HG03565 (cell line): ENCODE measurements at regions not wholly inside any gene's neighbourhood (a gene's known extent, or its start where the extent isn't known, plus 50 kb on each side); places are given as distances from the start of the nearest gene placed in this dataset.

Source experiments
- ATAC-seq: cut with Tn5 transposase; IDR thresholded peaks from one replicate; pipeline ENCODE4 v1.9.1; 2021; ENCODE audit warnings: mild to moderate bottlenecking, moderate library complexity; ENCODE audit not compliant: unreplicated experiment

GRCh38 chr3:70583682-70584081, 271.2 kb upstream of the MDFIC2 start:
- ATAC-seq: no peak

- ATAC-seq: no peak
These were observed 270.4 kb upstream of the MDFIC2 start for GRCh38 chr3:70582803-70583202.

GRCh38 chr3:70580021-70580420, 267.6 kb upstream of the MDFIC2 start:
- ATAC-seq: no peak

- ATAC-seq: no peak
These were observed 259.3 kb upstream of the MDFIC2 start for GRCh38 chr3:70571696-70572095.

DNA sequence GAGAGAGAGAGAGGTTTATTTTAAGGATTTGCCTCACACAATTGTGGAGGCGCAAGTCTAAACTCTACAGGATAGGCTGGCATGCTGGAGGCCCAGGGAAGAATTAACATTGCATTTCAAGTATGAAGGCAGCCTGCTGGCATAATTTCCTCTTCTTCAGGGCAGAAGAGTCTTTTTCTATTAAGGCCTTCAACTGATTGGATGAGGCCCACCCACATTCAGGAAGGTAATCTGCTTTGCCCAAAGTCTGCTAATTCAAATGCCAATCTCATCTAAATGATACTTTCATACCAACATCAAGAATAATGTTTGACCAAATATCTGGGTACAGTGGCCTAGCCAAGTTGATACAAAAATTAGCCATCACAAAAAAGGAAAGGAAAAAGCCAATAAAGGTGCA, 258.1 kb upstream of the MDFIC2 start:
- no peak for ATAC-seq

DNA sequence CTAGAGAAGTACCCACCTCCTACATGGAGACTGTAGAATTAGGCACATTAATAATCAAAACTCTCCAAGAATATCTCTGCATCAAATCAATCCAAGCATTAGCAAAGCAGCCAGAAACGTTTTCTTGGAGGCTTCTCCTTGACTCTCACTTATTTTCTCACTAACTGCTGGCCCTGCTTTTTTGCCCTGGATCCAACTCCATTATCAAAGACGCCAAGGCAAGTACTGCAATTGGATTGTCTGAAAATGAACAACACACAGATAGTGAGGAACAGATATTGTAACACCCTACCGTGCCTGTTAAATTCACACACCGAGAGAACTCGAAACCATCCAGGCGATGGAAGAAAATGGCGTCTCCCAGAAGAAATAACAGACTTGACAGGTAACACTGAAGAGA, 256.2 kb upstream of the MDFIC2 start:
- no peak for ATAC-seq

GRCh38 chr3:70565861-70566260, 253.4 kb upstream of the MDFIC2 start:
- no peak for ATAC-seq

GRCh38 chr3:70564552-70564951, 252.1 kb upstream of the MDFIC2 start:
- no peak for ATAC-seq

DNA sequence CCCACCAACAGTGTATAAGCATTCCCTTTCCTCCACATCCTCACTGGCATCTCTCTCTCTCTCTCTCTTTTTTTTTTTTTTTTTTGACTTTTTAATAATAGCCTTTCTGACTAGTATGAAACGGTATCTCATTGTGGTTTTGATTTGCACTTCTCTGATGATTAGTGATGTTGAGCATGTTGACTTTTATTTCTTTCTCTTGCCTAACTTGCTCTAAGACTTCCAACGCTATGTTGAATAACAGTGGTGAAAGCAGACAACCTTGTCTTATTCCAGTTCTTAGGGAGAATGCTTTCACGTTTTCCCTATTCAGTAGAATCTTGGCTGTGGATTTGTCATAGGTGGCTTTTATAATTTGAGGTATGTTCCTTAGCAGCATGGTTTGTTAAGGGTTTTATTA, 249.4 kb upstream of the MDFIC2 start:
- no peak for ATAC-seq

DNA sequence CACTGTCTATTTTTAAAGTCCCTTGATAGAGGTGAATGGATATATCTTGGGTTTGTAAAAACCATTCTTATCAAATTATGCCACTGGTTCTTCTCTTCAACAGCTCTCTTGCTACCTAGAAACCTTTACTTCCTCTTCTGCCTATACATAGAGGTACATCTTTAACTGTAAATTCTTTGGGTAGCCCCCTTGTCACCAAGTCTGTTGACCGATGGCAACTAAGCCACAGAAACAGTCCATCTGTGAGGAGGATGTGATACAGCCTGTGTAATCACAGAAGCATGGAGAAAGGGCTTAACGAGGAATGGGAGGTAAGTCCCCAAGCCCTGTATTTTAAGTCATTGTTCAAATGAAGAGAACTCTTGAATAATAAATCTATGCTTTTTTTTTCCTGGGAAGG, 246.5 kb upstream of the MDFIC2 start:
- no peak for ATAC-seq

GRCh38 chr3:70557976-70558375, 245.5 kb upstream of the MDFIC2 start:
- ATAC-seq: no peak

DNA sequence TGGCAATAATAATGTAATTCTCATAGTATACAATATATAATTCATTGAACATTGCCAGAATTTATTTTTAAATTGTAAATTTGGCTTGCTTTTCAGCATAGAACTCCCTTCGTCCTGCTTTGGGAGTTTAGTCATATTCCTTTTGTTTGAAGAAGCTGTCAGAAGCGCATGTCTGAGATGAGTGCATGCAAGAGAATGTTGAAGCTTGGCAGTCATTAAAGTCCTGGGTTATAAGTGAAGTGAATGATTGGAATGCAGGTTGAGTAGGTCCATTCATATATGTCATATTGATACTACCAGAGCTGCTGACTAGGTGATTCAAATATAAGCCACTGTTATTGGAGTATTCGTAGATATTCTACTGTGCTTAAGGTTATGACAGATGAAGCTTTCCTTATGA, 243.6 kb upstream of the MDFIC2 start:
- ATAC-seq: no peak

DNA sequence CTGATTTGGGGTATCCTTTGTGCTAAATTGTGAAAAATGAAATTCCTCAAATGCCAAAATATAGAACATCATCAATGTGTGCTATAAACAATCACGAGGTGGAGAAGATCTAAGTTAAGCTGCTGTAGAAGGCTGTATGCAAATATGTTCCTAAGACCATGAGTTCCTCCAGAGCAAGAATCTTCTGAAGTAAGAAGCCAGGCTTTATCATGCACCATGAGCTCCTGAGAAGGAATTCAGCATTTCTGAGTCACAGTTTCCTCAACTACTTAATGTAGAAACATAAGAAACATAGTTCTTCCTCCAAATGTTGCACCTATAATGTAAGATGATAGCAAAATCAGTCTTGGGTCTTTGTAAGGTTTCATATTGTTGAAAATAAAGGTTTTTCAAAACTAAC, 241.7 kb upstream of the MDFIC2 start:
- ATAC-seq: no peak

GRCh38 chr3:70550723-70551319, 238.4 kb upstream of the MDFIC2 start:
- ATAC-seq: peak; percentile 77

DNA sequence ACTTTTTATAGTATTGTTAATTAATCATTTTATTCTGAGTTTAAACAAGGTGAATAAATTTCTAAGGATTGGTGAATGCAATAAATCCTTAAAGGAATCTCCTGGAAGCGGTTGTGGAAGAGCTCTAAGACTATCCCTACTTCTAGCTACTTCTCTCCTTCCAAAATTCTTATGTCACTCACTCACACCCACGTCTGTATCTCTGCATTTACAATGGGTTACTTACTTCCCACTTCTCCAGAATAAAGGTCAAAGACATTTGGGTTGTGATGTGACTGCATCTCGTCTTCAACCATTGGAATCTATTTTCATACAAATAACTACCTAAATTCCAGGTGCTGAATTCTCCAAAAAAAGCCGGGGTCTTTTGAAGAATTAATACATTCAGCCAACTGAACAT, 234.2 kb upstream of the MDFIC2 start:
- no peak for ATAC-seq

GRCh38 chr3:70543493-70543892, 231.1 kb upstream of the MDFIC2 start:
- ATAC-seq: no peak

DNA sequence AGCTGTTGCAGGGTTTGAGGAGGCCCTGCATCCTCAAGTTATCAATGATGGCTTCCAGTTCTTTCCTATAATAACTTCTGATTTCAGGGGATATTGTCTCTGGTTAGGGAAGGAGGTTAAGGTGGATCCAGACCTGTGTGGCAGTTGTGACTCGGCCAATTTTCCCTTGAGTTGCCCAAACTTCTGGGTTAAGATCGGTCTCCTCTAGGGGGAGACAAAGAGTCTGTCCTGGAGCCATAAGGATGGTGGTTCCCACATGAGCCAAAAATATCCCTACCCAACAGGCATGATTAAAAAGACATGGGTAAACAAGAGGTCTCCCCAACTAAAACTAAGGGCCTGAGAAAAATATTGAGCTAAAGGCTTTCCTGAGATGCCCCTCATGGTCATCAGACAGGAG, 227.5 kb upstream of the MDFIC2 start:
- no peak for ATAC-seq

GRCh38 chr3:70532806-70533205, 220.4 kb upstream of the MDFIC2 start:
- no peak for ATAC-seq

DNA sequence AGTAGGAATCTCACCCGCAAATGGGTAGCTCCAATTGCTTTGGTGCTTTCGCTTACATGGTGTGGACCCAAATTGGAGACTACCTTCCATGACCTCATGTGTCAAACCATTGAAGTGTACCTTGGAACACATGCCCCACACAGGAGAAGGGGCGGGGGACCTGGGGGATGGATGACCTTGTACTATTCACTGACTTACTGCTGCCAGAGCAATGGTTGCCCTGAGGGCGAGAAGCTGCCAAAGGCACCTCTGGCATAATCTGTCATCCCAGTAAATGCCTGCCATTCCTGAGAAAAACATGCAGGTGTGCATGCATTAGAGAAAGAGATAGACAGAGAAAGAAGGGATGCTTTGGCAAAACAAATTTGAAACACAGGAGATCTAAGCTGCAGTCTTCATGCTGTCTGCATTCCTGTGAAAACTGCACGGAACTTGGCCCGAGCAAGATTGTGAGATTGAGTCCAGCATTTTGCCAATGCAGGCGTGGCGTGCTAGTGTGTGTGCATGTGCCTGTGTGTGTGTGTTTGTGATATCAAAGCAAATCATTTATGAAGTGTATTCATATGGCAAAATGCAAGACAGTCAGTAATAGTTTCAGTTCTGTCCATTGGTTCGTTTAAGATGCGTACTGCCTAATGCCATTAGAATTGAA, 219.5 kb upstream of the MDFIC2 start:
- ATAC-seq: no peak

DNA sequence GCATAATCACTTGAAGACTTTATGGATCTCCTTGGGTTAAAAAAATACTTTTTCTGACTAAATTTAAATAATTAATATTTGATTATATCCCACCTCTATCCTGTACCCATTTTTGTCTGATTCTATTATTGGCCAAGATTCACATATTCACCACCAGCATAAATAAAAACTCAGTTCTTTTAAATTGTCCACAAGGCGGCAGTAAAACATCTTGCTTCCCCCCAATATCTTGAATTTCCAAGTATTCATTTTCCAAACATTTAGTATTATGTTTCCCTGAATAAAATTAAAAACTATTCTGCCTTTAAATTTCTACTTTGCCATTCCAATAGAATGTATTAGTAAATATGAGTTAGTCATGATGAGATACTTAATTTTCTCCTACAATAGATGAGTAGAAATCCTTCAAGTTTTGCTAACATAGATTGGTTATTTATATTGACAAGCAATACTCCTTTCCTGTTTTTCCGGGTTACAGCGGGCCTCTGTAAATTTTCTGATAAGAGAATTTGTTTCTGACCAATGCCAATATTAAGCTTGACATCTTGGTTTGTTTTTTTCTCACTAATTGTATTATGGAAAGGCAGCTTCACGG, 218.7 kb upstream of the MDFIC2 start:
- ATAC-seq: no peak

DNA sequence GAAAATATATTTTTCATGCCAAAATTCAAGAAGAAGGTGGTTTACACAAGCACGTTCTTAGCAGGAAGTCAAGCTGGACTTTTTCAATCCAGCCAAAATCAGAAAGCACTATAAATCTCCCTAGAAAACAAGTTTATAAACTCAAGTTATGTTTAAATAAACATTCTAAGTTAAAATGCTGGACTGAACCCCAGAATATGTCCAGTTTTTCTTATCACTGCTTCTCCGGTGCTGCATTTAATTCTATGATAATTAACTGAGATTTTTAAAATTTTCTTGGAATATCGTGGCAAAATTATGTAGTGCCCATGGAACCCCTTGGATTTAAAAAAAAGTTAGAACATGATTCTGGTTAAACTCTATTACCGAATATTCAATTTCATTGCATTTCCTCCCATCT, 218.2 kb upstream of the MDFIC2 start:
- no peak for ATAC-seq

- no peak for ATAC-seq
These were observed 214.6 kb upstream of the MDFIC2 start for GRCh38 chr3:70527026-70527425.
